GM18870 (cell line): ENCODE measurements at regions not wholly inside any gene's neighbourhood (a gene's known extent, or its start where the extent isn't known, plus 50 kb on each side); places are given as distances from the start of the nearest gene placed in this dataset.
"Not testable (repeated sequence)": the region's sequence is repeated elsewhere in the genome, so short reads cannot be mapped to it uniquely, and the experiment has no call there.

Source experiments
- ATAC-seq: cut with Tn5 transposase; IDR thresholded peaks from one replicate; pipeline ENCODE4 v1.9.1; 2021; ENCODE audit warnings: moderate library complexity; ENCODE audit not compliant: unreplicated experiment

GRCh38 chr5:112570708-112571444, 151.8 kb upstream of the EPB41L4A start:
- ATAC-seq: no peak

- no peak for ATAC-seq
Observed at GRCh38 chr5:112573441-112573840, 154.4 kb upstream of the EPB41L4A start.

GRCh38 chr5:112574536-112574935, 155.5 kb upstream of the EPB41L4A start:
- ATAC-seq: no peak

- no peak for ATAC-seq
Observed at GRCh38 chr5:112576298-112576925, 157.3 kb upstream of the EPB41L4A start.

GRCh38 chr5:112579599-112580170, 158.0 kb upstream of the APC start:
- ATAC-seq: no peak

GRCh38 chr5:112581811-112582320, 155.8 kb upstream of the APC start:
- no peak for ATAC-seq

- ATAC-seq: no peak
Observed at GRCh38 chr5:112583166-112583565, 154.5 kb upstream of the APC start.

GRCh38 chr5:112584781-112585180, 152.9 kb upstream of the APC start:
- no peak for ATAC-seq

- ATAC-seq: no peak
Observed at GRCh38 chr5:112586596-112587062, 151.1 kb upstream of the APC start.

GRCh38 chr5:112590858-112591257, 146.8 kb upstream of the APC start:
- ATAC-seq: not testable (repeated sequence)

GRCh38 chr5:112594095-112594850, 143.4 kb upstream of the APC start:
- ATAC-seq: no peak

- no peak for ATAC-seq
Observed at GRCh38 chr5:112594941-112595340, 142.7 kb upstream of the APC start.

- no peak for ATAC-seq
Observed at GRCh38 chr5:112597831-112598230, 139.9 kb upstream of the APC start.

GRCh38 chr5:112600510-112600909, 137.2 kb upstream of the APC start:
- not testable (repeated sequence) for ATAC-seq

GRCh38 chr5:112604732-112605630, 132.7 kb upstream of the APC start:
- ATAC-seq: peak; percentile 88

GRCh38 chr5:112608975-112609374, 128.7 kb upstream of the APC start:
- ATAC-seq: no peak

GRCh38 chr5:112612663-112613062, 125.0 kb upstream of the APC start:
- no peak for ATAC-seq

- no peak for ATAC-seq
Observed at GRCh38 chr5:112614285-112614684, 123.4 kb upstream of the APC start.

GRCh38 chr5:112614986-112615385, 122.7 kb upstream of the APC start:
- no peak for ATAC-seq
